GM23338 (cell line): ENCODE measurements at regions not wholly inside any gene's neighbourhood (a gene's known extent, or its start where the extent isn't known, plus 50 kb on each side); places are given as distances from the start of the nearest gene placed in this dataset.

ENCODE experiments used
- ATAC-seq: fragments of 200-7000 bp; cut with Tn5 transposase; 3 replicates; pipeline ENCODE4 v1.9.1; 2020
- DNase-seq: peaks from one replicate; pipeline ENCODE4 v3.0.0-alpha.2; 2015; ENCODE audit warnings: low spot score
- H2AFZ ChIP-seq: fragments of 200-600 bp; sonication (generic); 2 replicates; pipeline ENCODE4 v1.8.0; 2016; ENCODE audit warnings: antibody characterized with exemption, mild to moderate bottlenecking, moderate library complexity
- H3F3A ChIP-seq: fragments of 200-600 bp; sonication (generic); replicated peaks from 2 replicates; pipeline ENCODE4 v1.8.0; 2017; ENCODE audit warnings: antibody characterized with exemption, mixed run types, low read depth
- H3K27ac ChIP-seq: fragments of 200-600 bp; sonication (generic); 2 replicates; pipeline ENCODE4 v1.6.1; 2016; ENCODE audit warnings: low read depth
- H3K27me3 ChIP-seq: fragments of 200-600 bp; sonication (generic); 2 replicates; pipeline ENCODE4 v1.8.0; 2016; ENCODE audit warnings: mild to moderate bottlenecking, mixed run types, moderate library complexity; ENCODE audit not compliant: insufficient read depth
- H3K36me3 ChIP-seq: fragments of 200-600 bp; sonication (generic); 2 replicates; pipeline ENCODE4 v1.8.0; 2016; ENCODE audit warnings: mild to moderate bottlenecking; ENCODE audit not compliant: insufficient read depth
- H3K4me1 ChIP-seq: fragments of 200-600 bp; sonication (generic); 2 replicates; pipeline ENCODE4 v1.8.0; 2016; ENCODE audit warnings: mild to moderate bottlenecking, moderate library complexity; ENCODE audit not compliant: insufficient read depth
- H3K4me2 ChIP-seq: fragments of 200-600 bp; sonication (generic); 2 replicates; pipeline ENCODE4 v1.7.1; 2017; ENCODE audit warnings: mixed run types
- H3K4me3 ChIP-seq: fragments of 200-600 bp; sonication (generic); 2 replicates; pipeline ENCODE4 v1.6.1; 2016; ENCODE audit warnings: mixed run types
- H3K79me2 ChIP-seq: fragments of 200-600 bp; sonication (generic); replicated peaks from 2 replicates; pipeline ENCODE4 v1.8.0; 2017; ENCODE audit warnings: mild to moderate bottlenecking; ENCODE audit not compliant: insufficient read depth
- H3K9me2 ChIP-seq: fragments of 200-600 bp; sonication (generic); 2 replicates; pipeline ENCODE4 v1.8.0; 2017; ENCODE audit not compliant: insufficient read depth
- H4K20me1 ChIP-seq: fragments of 200-600 bp; sonication (generic); replicated peaks from 2 replicates; pipeline ENCODE4 v1.8.0; 2017; ENCODE audit warnings: mild to moderate bottlenecking; ENCODE audit not compliant: insufficient read depth
- H3K27ac Mint-ChIP-seq: 2 replicates; pipeline ENCODE4 v1.8.0; 2020; ENCODE audit warnings: inconsistent platforms, mild to moderate bottlenecking, moderate library complexity, mixed read lengths
- H3K27me3 Mint-ChIP-seq: 3 replicates; pipeline ENCODE4 v1.8.0; 2022; ENCODE audit warnings: low read depth, mild to moderate bottlenecking, moderate library complexity, mixed read lengths, inconsistent platforms; ENCODE audit not compliant: insufficient read depth, poor library complexity
- H3K36me3 Mint-ChIP-seq: 3 replicates; pipeline ENCODE4 v1.8.0; 2021; ENCODE audit warnings: low read depth, mild to moderate bottlenecking, inconsistent platforms, moderate library complexity, mixed read lengths
- H3K4me1 Mint-ChIP-seq: 3 replicates; pipeline ENCODE4 v1.8.0; 2020; ENCODE audit warnings: mild to moderate bottlenecking, inconsistent platforms, mixed read lengths
- H3K4me3 Mint-ChIP-seq: 3 replicates; pipeline ENCODE4 v1.8.0; 2021; ENCODE audit warnings: moderate library complexity, mild to moderate bottlenecking, inconsistent platforms, mixed read lengths
- H3K9me3 Mint-ChIP-seq: 3 replicates; pipeline ENCODE4 v1.8.0; 2020; ENCODE audit warnings: moderate library complexity, mild to moderate bottlenecking, inconsistent platforms, mixed read lengths
- CTCF ChIP-seq, 2 experiments: fragments of 200-600 bp in 1 of 2; sonication (generic) in 1 of 2; conservative IDR thresholded peaks; 2 replicates each; pipeline versions ENCODE4 v1.5.1 to v1.6.1; 2016 to 2017; ENCODE audit warnings: antibody characterized with exemption in 2 of 2, low read depth in 2 of 2, mild to moderate bottlenecking in 2 of 2, moderate library complexity in 1 of 2
- JUNB ChIP-seq: IDR thresholded peaks from one replicate; pipeline ENCODE4 v1.6.1; 2016; ENCODE audit warnings: antibody characterized with exemption; ENCODE audit not compliant: unreplicated experiment
- NANOG ChIP-seq: IDR thresholded peaks from 2 replicates; pipeline ENCODE4 v1.6.1; 2016; ENCODE audit warnings: antibody characterized with exemption, borderline replicate concordance
- POLR2AphosphoS5 ChIP-seq: IDR thresholded peaks from 2 replicates; pipeline ENCODE4 v1.6.1; 2016; ENCODE audit warnings: antibody characterized with exemption, low read depth
- STAT1 ChIP-seq: IDR thresholded peaks from one replicate; pipeline ENCODE4 v1.6.1; 2016; ENCODE audit warnings: antibody characterized with exemption; ENCODE audit not compliant: unreplicated experiment
- ZNF331 ChIP-seq: fragments of 250-450 bp; sonication (Bioruptor Pico); IDR thresholded peaks from 2 replicates; pipeline ENCODE4 v1.5.0; 2020; ENCODE audit warnings: low read depth, mild to moderate bottlenecking, moderate library complexity
- ZNF462 ChIP-seq: fragments of 250-450 bp; sonication (Bioruptor Pico); IDR thresholded peaks from 2 replicates; pipeline ENCODE4 v1.5.0; 2020; ENCODE audit warnings: mild to moderate bottlenecking, moderate library complexity

- Mint-ChIP-seq H3K27me3 (peaks cover 4% of the 10 kb centered on the region), H3K4me3 (no peak overlapping the region), H3K27ac (no peak overlapping the region), H3K36me3 (no peaks in the 10 kb centered on the region), H3K9me3 (peaks cover 10% of the 10 kb centered on the region; the same call in 2 of the 3 replicates), H3K4me1 (no peaks in the 10 kb centered on the region)
- no peaks in the 10 kb centered on the region for H3K36me3 ChIP-seq
- no peaks in the 10 kb centered on the region for H3K79me2 ChIP-seq
- no peak overlapping the region for H3K4me2 ChIP-seq
- H4K20me1 ChIP-seq = no peaks in the 10 kb centered on the region
- TF ChIP-seq ZNF331 (CRISPR knock-in tag) = no peak
- TF ChIP-seq NANOG = no peak
- no peak for TF ChIP-seq ZNF462
- TF ChIP-seq CTCF (conservative IDR thresholded peaks at IDR 0.05; ENCODE audit: low read depth in 2 of 2) = no peak
- no peak for TF ChIP-seq JUNB
- TF ChIP-seq POLR2AphosphoS5 = no peak
- no peak for TF ChIP-seq STAT1
- DNase-seq = no peak
- no peak overlapping the region for H3K4me3 ChIP-seq
- no peaks in the 10 kb centered on the region for H3K4me1 ChIP-seq
- H3K27me3 ChIP-seq = no peaks in the 10 kb centered on the region
- no peak for ATAC-seq
- H3K27ac ChIP-seq = no peak overlapping the region
- no peaks in the 10 kb centered on the region for H3F3A ChIP-seq
- no peak overlapping the region; the same call in 1 of the 2 replicates for H2AFZ ChIP-seq
- peaks cover 9% of the 10 kb centered on the region for H3K9me2 ChIP-seq
Observed at GRCh38 chr2:118386641-118387302, 298.5 kb downstream of the INSIG2 start.
